HG03064 (cell line): ENCODE measurements at regions not wholly inside any gene's neighbourhood (a gene's known extent, or its start where the extent isn't known, plus 50 kb on each side); places are given as distances from the start of the nearest gene placed in this dataset.

Experiments
- ATAC-seq: cut with Tn5 transposase; IDR thresholded peaks from one replicate; pipeline ENCODE4 v1.9.1; 2021; ENCODE audit warnings: low read depth; ENCODE audit not compliant: unreplicated experiment

DNA sequence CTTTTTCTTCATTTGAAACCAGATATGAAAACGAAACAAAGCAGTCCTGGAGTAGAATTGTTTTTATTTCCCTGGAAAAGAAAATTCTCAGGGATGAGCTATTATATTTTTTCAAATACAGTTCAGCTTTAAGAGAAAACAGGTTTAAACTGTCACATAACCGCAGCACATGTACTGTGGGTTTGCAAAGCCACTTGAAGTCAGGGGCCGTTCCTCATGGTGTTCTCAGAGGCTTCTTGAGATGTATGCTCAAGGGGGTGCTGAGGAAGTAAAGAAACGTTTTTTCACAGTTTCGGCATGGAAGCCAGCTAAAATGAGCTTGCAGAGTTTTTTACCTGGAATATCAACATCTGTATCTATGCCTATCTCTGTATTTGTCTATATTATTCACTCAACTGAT is 225.3 kb downstream of the MC4R start:
- ATAC-seq, result peak; percentile 54

DNA sequence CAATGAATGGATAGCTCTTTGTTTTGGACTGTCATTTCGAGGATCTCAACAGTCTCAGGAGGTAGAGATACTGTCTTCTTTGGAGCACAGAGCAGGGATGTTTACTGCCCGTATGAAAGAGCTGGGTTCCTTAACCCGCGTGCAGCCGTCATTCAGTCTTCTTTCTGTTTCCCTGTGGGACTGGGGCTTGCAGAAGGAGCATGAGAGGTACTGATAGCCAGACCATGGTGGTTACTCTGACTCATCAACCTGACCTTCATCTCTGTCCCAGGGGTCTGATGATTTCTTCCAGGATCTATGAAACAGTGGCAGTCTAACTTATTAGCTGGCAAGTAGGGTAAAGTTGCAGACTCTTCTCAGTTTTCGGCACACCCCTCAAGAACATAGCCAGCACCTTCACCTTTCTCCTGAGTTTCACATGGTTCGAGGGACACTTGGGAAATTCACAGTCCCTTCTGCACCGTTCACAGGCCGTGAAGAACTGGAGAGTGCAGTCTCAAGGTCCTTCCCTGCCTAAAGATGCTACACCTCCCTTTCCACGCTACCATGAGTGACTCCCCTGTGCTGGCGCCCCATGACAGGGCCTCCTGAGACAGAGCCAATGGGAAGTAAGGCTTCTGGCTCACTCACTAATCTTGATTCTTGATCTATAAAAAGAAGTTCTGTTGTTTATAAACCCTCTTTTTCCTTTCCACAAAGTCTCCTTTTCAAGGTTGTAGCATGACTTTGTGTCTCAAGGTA is 226.2 kb downstream of the MC4R start:
- peak; percentile 80 for ATAC-seq

GRCh38 chr18:60145776-60146175 is 226.8 kb downstream of the MC4R start:
- ATAC-seq, result peak; percentile 11

DNA sequence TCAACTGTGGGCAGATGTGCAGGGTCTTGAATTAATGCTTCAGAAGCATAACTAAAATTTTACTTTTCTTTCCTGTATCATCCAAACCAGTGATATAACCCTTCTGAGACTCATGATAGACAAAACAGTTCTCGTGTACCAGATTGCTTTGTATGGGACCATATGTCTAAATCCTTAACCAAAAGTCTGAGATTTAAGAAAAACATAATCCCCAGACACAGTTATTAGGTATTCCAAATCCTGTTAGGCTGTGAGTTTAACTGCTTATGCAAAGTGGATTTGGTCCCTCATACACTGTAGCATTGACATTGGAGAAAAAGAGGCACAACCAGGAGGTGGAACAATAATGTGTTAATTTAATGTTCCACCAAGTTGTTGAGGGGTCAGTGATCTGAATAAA is 235.0 kb downstream of the PMAIP1 start:
- ATAC-seq, result no peak

GRCh38 chr18:60130284-60130683 is 230.5 kb downstream of the PMAIP1 start:
- no peak for ATAC-seq

- ATAC-seq, result no peak
Observed at GRCh38 chr18:60123031-60123430, 223.2 kb downstream of the PMAIP1 start.

- ATAC-seq, result no peak
Observed at GRCh38 chr18:60122339-60122738, 222.5 kb downstream of the PMAIP1 start.

DNA sequence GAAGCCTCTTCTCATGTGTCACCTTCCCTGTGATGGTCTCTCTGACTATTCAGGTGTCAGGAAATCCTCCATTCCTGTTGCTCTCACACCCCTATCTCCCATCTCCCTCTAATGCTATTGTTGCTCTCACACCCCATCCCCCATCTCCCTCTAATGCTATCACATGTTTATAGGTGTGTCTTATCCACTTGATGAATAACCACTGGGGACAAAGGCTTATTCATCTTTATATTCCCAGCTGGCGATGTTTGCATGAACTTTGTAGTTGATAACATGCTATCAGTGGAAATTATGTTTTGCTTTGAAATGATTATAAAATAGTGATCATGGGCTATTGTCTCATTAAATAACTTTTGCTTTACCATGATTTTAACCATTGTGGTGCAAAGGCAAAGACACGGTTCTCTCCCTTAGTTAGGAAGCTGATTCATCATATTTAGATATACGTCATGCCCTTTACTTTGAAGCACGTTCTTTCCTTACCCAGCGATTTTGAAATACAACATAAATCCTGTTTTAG is 220.5 kb downstream of the PMAIP1 start:
- no peak for ATAC-seq

DNA sequence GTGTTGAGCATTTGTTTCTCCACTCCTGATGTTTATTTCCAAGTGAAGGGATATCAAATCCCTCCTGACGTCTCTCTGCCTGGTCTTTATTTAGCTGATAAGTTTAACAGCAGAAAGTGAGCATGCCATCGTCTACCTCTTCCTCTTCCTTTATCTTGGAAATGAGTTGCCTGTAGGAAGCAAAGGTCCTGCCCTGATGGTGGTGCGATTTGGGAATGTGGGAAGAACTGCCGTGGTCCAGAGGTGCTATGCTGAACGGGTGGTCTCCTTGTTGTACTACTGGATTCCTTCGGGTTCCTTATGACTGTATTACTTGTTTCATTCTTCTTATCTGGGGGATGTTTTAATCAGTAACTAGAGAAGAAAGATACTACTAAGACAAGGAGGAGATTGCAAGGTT is 217.5 kb downstream of the PMAIP1 start:
- ATAC-seq, result no peak

GRCh38 chr18:60113396-60113795 is 213.6 kb downstream of the PMAIP1 start:
- no peak for ATAC-seq

DNA sequence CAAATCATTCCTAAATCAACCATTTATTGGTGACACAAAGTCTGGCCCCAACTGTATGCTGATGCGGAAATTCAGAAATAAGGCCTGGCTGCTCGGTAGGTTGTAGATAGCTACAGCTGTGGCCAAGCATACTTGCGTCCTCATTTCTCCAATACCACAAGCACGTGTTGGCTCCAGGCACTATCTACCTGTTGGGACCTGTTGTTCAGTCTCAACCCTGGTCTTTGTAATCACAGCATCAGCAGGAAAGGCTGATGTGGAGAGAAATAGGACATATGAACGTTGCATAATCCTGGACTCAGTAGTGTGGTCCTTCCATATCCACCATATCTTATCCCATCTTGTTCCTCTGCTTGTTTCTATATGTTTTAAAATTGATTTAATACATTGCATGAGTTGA is 212.6 kb downstream of the PMAIP1 start:
- no peak for ATAC-seq

- ATAC-seq, result no peak
Observed at GRCh38 chr18:60111525-60111924, 211.7 kb downstream of the PMAIP1 start.

DNA sequence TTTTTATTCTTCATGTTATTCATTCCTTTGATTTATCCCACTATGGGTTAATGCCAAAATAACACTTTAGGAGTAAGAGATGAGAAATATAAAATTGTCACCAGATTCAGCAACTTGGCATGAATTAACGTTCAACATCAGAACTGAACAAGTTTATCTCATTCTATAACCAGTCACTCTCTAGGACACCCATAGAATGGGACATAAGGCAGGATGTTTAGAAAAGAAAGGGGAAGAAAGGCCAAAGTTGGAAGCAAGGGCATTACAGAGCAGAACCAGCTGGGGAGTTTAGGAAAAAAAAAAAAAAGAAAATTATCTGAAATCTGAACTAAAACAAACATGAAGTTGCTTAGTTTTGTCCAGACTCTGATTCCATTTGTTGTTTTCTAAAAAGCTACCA is 211.0 kb downstream of the PMAIP1 start:
- no peak for ATAC-seq

- no peak for ATAC-seq
Observed at GRCh38 chr18:60100778-60101177, 201.0 kb downstream of the PMAIP1 start.

DNA sequence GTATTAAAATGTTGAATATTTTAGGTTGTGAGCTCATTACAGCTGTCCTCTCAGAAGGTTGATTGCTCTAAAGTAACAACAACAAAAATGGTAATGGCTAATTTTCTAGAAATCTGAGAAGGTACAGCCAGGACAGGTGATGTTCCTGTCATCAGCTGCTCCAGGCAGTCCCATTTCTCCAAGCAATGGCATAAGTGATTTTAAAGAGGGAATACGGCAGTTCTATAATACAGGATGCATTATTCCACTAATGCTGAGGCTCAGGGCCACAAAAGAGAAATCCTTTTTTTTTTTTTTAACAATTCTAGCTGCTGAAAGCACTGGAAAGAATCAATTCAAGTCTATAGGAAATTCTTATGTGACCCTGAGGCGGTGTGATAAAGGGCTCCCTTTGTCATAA is 199.9 kb downstream of the PMAIP1 start:
- ATAC-seq, result no peak

DNA sequence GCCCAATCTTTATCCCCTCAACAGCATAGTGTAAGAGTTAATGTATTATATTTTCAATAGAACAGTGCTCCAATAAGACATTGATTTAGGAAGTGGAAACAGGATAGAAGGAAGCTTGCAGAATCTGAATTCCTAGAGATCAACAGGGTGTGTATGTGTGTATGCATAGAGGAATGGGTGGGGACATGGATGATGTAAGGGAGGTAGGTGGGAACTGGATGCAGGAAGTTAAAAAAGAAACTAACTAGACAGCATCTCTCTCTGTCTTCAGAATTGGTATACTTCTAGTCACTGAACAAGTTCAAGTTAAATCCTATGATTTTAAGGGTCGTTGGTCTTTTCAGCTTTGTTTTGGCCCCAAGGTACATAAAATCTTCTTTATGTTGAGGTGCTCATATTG is 196.6 kb downstream of the PMAIP1 start:
- ATAC-seq, result no peak

DNA sequence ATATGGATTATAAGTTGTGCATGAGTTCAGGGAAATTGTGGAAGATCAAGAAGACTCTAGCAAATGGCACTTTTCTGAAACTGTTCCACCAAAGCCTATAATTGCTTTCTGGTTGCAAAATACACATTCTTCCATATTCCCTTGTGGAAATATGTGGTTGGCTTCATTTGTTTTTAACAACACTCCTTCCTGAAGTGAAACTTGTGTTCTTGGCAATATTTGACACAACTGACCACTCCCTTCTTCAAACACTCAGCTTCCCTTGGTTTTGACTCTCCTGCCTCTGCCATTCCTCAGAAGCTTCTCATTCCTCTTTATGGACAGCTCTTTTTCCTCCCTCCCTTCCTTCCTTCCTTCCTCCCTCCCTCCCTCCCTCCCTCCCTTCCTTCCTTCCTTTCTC is 192.3 kb downstream of the PMAIP1 start:
- no peak for ATAC-seq

- ATAC-seq, result peak; percentile 80
Observed at GRCh38 chr18:60090170-60090569, 190.4 kb downstream of the PMAIP1 start.

DNA sequence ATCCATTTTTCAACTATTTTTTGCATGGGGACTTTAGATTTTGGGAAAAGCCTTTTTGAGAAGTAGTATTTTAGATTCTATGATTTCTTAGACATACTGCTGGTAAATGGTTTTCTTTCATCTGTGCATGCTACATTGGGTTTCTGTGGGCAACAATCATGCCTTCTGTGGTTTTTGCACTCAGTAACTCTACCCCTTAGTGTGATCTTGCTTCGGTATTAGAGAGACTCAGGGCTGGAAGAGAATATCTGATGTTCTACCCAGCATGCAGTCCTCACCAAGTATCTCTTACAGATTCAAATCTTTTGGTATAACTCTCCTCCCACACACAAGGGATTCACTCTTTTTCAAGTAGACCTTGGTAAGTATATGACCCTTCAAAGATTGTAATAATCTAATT is 183.0 kb downstream of the PMAIP1 start:
- no peak for ATAC-seq

- no peak for ATAC-seq
Observed at GRCh38 chr18:60082282-60082681, 182.5 kb downstream of the PMAIP1 start.

- no peak for ATAC-seq
Observed at GRCh38 chr18:60075477-60075876, 175.7 kb downstream of the PMAIP1 start.

DNA sequence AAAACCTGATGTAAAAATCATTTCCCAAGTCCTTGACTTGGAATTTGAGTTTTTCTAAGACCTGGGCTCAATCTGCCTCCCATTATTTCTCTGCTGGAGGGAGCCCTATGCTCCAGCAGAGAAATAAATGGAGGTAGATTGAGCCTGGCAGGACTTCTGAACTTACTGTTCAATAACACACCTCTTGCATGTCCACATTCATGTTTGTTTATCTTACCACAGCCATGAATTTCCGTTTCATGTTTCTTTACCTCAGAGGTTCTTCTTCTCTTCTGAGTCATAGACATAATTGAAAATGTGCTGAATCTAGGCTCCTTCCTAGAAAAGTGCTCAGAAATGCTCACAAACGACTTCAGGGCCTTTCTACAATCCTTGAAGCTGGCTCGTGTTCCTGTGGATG is 170.8 kb downstream of the PMAIP1 start:
- no peak for ATAC-seq

DNA sequence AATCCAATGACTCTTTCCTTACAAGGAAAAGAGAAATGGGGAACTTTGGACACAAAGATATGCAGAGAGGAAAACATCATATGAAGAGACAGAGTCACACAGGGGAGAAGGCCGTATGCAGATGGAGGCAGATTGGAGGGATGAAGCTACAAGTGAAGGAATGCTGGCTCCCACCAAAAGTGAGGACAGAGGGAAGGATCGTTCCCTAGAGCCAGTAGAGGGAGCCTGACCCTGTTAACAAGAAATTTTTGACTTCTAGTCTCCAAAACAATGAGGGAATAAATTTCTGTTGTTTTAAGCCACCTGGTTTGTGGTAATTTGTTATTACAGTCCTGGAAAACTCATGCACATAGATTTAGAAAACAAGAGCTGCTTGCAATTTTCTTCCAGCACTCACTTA is 169.3 kb downstream of the PMAIP1 start:
- no peak for ATAC-seq
